Epithelial cell of prostate (primary cell): ENCODE measurements at regions not wholly inside any gene's neighbourhood (a gene's known extent, or its start where the extent isn't known, plus 50 kb on each side); places are given as distances from the start of the nearest gene placed in this dataset.

ENCODE experiments used
- DNase-seq: peaks from one replicate; pipeline ENCODE4 v3.0.0-alpha.2; 2011; ENCODE audit warnings: low read depth, low spot score
- H3K27ac ChIP-seq: fragments of 450-650 bp; 2 replicates; pipeline ENCODE4 v1.5.1; 2017; ENCODE audit warnings: mild to moderate bottlenecking

DNA sequence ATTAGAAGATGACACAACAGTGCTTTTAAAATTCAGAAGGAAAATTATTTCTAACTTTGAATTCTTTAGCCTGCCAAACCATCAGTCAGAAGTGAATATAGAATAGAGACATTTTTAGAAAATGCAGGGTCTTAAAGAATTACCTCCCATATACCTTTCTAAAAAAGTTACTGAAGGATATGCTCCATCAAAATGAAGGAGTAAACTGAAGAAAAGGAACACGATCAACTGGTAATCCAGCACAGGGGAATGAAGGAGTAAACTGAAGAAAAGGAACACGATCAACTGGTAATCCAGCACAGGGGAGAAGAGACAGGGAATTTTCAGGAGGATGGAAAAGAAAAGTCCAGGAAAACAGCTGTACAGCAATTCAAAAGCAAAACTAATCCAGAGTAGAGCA is 75.4 kb upstream of the LDLRAD3 start:
- H3K27ac ChIP-seq, result no peak overlapping the region
- DNase-seq, result no peak

DNA sequence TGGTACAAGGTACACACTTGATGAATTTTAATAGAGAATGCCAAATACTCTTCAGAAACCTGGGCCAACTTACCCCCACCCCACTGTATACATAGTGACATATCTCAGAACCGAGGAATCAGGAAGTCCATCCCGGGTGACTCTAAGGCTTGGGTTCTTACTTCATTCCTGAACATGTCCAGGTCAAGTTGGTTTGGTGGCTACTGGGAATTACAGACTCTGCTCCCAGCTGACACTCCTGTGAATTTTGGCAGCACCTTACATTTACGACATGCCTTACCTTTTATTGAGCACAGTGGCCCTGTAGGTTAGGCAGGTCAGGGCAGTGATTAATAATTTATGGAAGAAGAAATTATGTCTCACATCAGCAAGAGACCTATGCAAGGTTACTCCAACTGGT is 70.1 kb upstream of the LDLRAD3 start:
- DNase-seq, result peak; percentile 18
- peak overlapping the region; percentile 7 for H3K27ac ChIP-seq

DNA sequence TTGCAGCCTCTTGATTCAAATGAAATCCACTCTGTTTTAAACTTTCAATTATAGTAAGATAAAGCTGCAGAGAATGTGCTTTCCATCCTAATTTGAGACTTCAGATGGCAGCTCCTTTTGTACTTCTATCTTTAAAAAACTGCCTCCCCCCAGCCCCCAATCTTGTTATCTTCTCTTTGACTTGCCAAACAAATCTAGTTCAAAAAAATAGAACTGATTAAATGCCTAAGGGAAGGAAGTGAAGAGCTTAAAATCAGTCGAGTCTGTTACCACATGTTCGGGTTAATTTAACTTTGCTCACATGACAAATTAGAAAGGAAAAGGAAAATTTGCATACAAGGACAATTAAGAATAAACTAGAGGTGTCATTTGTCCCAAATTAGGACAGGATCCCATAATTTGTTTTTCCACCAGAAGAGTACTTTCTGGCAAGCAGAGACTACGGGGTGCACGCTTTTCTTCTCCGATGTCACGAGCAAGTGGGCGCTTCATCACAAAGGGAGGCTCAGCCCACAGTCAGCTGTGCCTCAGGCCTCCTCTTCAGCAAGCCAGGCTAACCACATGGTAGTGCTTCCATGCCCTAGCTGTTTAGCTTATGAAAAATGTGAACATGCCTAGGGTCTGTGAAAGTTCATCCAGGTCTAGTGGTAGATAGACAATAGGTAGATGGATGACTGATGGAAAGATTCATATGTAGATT is 69.0 kb upstream of the LDLRAD3 start:
- no peak overlapping the region for H3K27ac ChIP-seq
- DNase-seq, result no peak

GRCh38 chr11:35875466-35875865 is 68.4 kb upstream of the LDLRAD3 start:
- DNase-seq, result no peak
- H3K27ac ChIP-seq, result no peak overlapping the region

- H3K27ac ChIP-seq, result no peak overlapping the region
- DNase-seq, result no peak
Measured at GRCh38 chr11:35876786-35877185, 67.1 kb upstream of the LDLRAD3 start.

- DNase-seq, result no peak
- no peak overlapping the region for H3K27ac ChIP-seq
Measured at GRCh38 chr11:35878741-35879140, 65.1 kb upstream of the LDLRAD3 start.

- no peak for DNase-seq
- no peak overlapping the region for H3K27ac ChIP-seq
Measured at GRCh38 chr11:35879361-35879760, 64.5 kb upstream of the LDLRAD3 start.

DNA sequence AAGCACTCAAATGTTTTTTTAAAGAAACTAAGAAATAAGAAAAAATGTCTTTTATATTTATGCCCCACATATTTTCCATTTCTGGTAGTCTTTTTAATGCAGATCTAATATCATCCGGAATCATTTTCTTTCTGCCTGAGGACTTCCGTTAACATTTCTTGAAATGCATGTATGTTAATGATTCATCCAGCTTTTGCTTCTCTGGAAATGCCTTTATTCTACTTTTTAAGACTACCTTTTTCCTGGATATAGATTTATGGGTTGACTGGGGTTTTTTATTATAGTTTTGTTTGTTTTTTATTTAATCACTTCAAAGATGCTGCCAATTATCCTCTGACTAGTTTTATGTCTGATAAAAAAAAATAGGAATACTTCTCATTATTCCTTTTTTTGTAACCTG is 57.1 kb upstream of the LDLRAD3 start:
- DNase-seq, result no peak
- H3K27ac ChIP-seq, result no peak overlapping the region

DNA sequence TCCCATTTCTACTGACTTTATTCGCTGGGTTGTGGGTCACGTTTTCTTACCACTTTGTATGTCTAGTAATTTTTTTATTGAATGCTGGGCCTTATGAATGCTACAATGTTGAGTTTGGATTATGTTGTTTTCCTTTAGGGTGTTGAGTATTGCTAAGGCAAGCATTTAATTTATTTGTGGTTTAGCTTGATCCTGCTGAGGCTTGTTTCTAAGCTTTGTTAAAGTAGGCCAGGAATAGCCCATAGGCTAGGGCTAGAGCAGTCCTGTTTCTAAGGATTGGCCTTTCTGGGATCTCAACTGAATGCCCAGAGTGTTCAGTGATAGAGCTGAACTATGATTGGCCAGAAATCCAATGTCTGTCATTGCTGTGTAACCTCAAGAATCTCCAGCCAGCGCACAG is 56.1 kb upstream of the LDLRAD3 start:
- DNase-seq, result peak; percentile 31
- no peak overlapping the region for H3K27ac ChIP-seq

DNA sequence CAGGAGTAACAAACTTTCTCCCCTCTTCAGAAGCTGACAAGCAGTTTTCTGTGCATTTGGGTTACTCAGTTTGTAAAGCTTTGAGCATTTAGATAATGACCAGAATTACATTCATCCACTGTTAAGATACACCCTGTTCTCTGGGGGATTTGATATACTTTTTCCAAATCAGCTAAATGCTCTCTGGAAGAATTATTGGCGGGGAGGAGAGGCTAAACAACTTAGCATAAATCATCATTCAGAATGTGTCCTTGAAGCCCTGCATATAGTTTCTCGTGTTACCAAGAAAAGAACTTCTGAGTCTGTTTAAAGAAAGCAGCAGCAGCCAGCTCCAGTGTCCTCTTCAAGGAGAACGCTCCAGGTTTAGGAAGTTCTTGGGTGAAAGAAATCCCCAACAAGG is 54.9 kb upstream of the LDLRAD3 start:
- no peak for DNase-seq

GRCh38 chr11:35891096-35891495 is 52.8 kb upstream of the LDLRAD3 start:
- no peak for DNase-seq
- H3K27ac ChIP-seq, result no peak overlapping the region

More for the DNA sequence above, 54.9 kb upstream of the LDLRAD3 start:
- H3K27ac ChIP-seq, result no peak overlapping the region

- no peak overlapping the region for H3K27ac ChIP-seq
- DNase-seq, result no peak
Measured at GRCh38 chr11:35892166-35892565, 51.7 kb upstream of the LDLRAD3 start.

GRCh38 chr11:35893796-35894475 is 49.9 kb upstream of the LDLRAD3 start:
- peak; percentile 80 for DNase-seq
- H3K27ac ChIP-seq, result peak overlapping the region; percentile 3
